Spleen (tissue), 7 donors: ENCODE measurements at regions not wholly inside any gene's neighbourhood (a gene's known extent, or its start where the extent isn't known, plus 50 kb on each side); places are given as distances from the start of the nearest gene placed in this dataset.

ENCODE experiments used
- CTCF ChIP-seq, 11 experiments: fragments of 200-600 bp in 7 of 11; fragments of 450-650 bp in 4 of 11; sonication (generic) in 4 of 11; IDR thresholded peaks in 8 of 11; conservative IDR thresholded peaks in 3 of 11; 1 replicate in 7 of 11; 2 replicates in 4 of 11; pipeline versions ENCODE4 v1.4.0 to v1.8.0; 2016 to 2021; ENCODE audit warnings: antibody characterized with exemption in 11 of 11, inconsistent platforms in 4 of 11, mild to moderate bottlenecking in 1 of 11
- POLR2AphosphoS5 ChIP-seq, 3 donors: sonication (generic); formaldehyde crosslinking; IDR thresholded peaks; one replicate each; pipeline ENCODE4 v1.5.1; 2017; ENCODE audit warnings: antibody characterized with exemption in 3 of 3
- donor health status: DM: no; HTN: no; CAD: no; lungs with moderate emphysema.
- donor health status: DM: no; HTN: no; CAD: no.
- donor health status: DM: no; HTN: no; CAD: no.

DNA sequence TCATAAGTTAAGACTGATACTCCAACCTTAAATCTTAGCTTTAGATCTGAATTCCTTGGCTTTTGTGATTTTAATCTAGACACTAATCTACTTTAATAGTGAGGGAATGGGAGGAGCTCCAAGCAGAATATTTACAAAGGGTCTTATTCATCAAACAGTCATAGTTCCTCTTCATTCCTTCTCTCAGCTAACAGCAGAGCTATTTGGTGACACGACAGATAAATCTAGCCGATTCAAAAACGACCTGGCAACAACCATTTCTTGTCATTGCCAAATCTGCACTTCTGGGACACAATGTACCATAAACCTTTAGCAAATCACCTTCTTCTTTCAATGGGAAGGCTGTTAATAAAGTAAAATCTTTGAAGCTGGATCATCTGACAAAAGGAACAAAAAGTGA lies 52.8 kb upstream of the FOXD3 start:
- TF ChIP-seq CTCF (IDR thresholded peaks at IDR 0.05 in 8 of 11, conservative IDR thresholded peaks at IDR 0.05 in 3 of 11): no peak
- TF ChIP-seq POLR2AphosphoS5 (IDR thresholded peaks at IDR 0.05): no peak
